HepG2 (cell line): ENCODE measurements at regions not wholly inside any gene's neighbourhood (a gene's known extent, or its start where the extent isn't known, plus 50 kb on each side); places are given as distances from the start of the nearest gene placed in this dataset.
A peak's percentile ranks its signal among the peaks of the same experiment; 100 is the strongest.

ENCODE experiments used
- ATAC-seq: fragments of 200-7000 bp; cut with Tn5 transposase; 3 replicates; pipeline ENCODE4 v1.9.1; 2020; ENCODE audit warnings: mild to moderate bottlenecking, moderate library complexity
- BruUV-seq: library from RNA; stranded (reverse); fragments of 400-500 nt; replicated peaks from 2 replicates; lab custom pipeline; 2021; lab: Mats Ljungman, UMichigan
- CTCF ChIA-PET: fragments of 300-600 bp; formaldehyde crosslinking; extraction: SDS; loops from one replicate; lab custom pipeline; 2021; ENCODE audit warnings: low total read pairs, inconsistent platforms, low intra/inter-chr PET ratio; lab: Yijun Ruan, JAX
- POLR2A ChIA-PET: fragments of 350-600 bp; sonication (Branson Sonifier 250); formaldehyde crosslinking; loops from one replicate; lab custom pipeline; 2020; ENCODE audit warnings: antibody characterized with exemption, inconsistent platforms; lab: Yijun Ruan, JAX
- DNase-seq: peaks from one replicate; pipeline ENCODE4 v3.0.0-alpha.2; 2015; ENCODE audit warnings: low spot score
- FAIRE-seq: peaks from 3 replicates; lab custom pipeline; 2011; peaks lifted over from hg19 to GRCh38; lab: Jason Lieb, UNC
- H2AFZ ChIP-seq: one replicate; pipeline ENCODE4 v1.6.1; 2011; ENCODE audit warnings: low read length, inconsistent platforms
- H3K27ac ChIP-seq: fragments of 300-600 bp; 3 replicates; pipeline ENCODE4 v1.8.0; 2011; ENCODE audit warnings: mixed run types, mild to moderate bottlenecking, mixed read lengths, low read length, inconsistent platforms; ENCODE audit not compliant: insufficient read depth; ENCODE audit errors: extremely low read length
- H3K27me3 ChIP-seq, 2 experiments: fragments of 200-600 bp in 1 of 2; 2 replicates in 1 of 2; 3 replicates in 1 of 2; pipeline versions ENCODE4 v1.6.0 to v1.8.0; 2011; ENCODE audit warnings: low read length in 2 of 2, mild to moderate bottlenecking in 2 of 2, moderate library complexity in 2 of 2, inconsistent platforms in 1 of 2; ENCODE audit not compliant: insufficient read depth in 2 of 2, control insufficient read depth in 1 of 2
- H3K36me3 ChIP-seq, 2 experiments: fragments of 200-600 bp in 1 of 2; replicated peaks in 1 of 2; 2 replicates in 1 of 2; 3 replicates in 1 of 2; pipeline versions ENCODE4 v1.5.1 to v1.8.0; 2011; ENCODE audit warnings: low read length in 2 of 2, inconsistent platforms in 1 of 2; ENCODE audit not compliant: insufficient read depth in 2 of 2, control insufficient read depth in 1 of 2
- H3K4me1 ChIP-seq: 2 replicates; pipeline ENCODE4 v1.5.1; 2012; ENCODE audit warnings: low read length, inconsistent platforms; ENCODE audit not compliant: insufficient read depth
- H3K4me2 ChIP-seq: 2 replicates; pipeline ENCODE4 v1.6.0; 2011; ENCODE audit warnings: low read depth, low read length, inconsistent platforms
- H3K4me3 ChIP-seq, 3 experiments: fragments of 200-600 bp in 1 of 3; sonication (generic), shearing (Covaris generic) in 1 of 3; replicated peaks in 1 of 3; 2 replicates each; pipeline ENCODE4 v1.5.1; 2011 to 2016; ENCODE audit warnings: low read length in 3 of 3, inconsistent platforms in 2 of 3, low read depth in 2 of 3, mild to moderate bottlenecking in 2 of 3, control low read depth in 1 of 3, mixed read lengths in 1 of 3; ENCODE audit not compliant: insufficient read depth in 1 of 3
- H3K79me2 ChIP-seq: one replicate; pipeline ENCODE4 v1.6.1; 2011; ENCODE audit warnings: low read length, inconsistent platforms; ENCODE audit not compliant: insufficient read depth
- H3K9ac ChIP-seq: 2 replicates; pipeline ENCODE4 v1.6.0; 2011; ENCODE audit warnings: mild to moderate bottlenecking, low read depth, low read length, inconsistent platforms; ENCODE audit not compliant: insufficient read depth
- H3K9me3 ChIP-seq: 2 replicates; pipeline ENCODE4 v1.5.1; 2012; ENCODE audit warnings: mild to moderate bottlenecking, low read length
- H4K20me1 ChIP-seq: 2 replicates; pipeline ENCODE4 v1.6.0; 2011; ENCODE audit warnings: inconsistent platforms, mild to moderate bottlenecking, low read length, moderate library complexity; ENCODE audit not compliant: insufficient read depth
- AGO2 ChIP-seq: fragments of 200-400 bp; formaldehyde crosslinking; optimal IDR thresholded peaks from 2 replicates; pipeline ENCODE3; 2017; ENCODE audit warnings: mild to moderate bottlenecking, low read depth, low read length, moderate library complexity
- CREM ChIP-seq, 2 experiments: sonication (generic) in 1 of 2; formaldehyde crosslinking in 1 of 2; IDR thresholded peaks; 2 replicates each; pipeline versions ENCODE4 v1.4.0 to v1.6.1; 2016 to 2020; ENCODE audit warnings: antibody characterized with exemption in 1 of 2, mild to moderate bottlenecking in 1 of 2, missing genetic modification reagents in 1 of 2
- CTCF ChIP-seq: sonication (generic); formaldehyde crosslinking; IDR thresholded peaks from 2 replicates; pipeline ENCODE4 v1.5.0; 2020; ENCODE audit warnings: mild to moderate bottlenecking, missing genetic modification reagents, moderate library complexity
- FOXK1 ChIP-seq: sonication (generic); formaldehyde crosslinking; IDR thresholded peaks from 2 replicates; pipeline ENCODE4 v1.4.0; 2020; ENCODE audit warnings: low read depth, missing genetic modification reagents, borderline replicate concordance
- GFI1 ChIP-seq: sonication (generic); formaldehyde crosslinking; IDR thresholded peaks from 2 replicates; pipeline ENCODE4 v1.5.0; 2020; ENCODE audit warnings: missing genetic modification reagents, mild to moderate bottlenecking, borderline replicate concordance
- KLF16 ChIP-seq, 2 experiments: sonication (generic) in 1 of 2; formaldehyde crosslinking in 1 of 2; IDR thresholded peaks; 2 replicates each; pipeline versions ENCODE4 v1.6.1 to v1.8.0; 2016 to 2023; ENCODE audit warnings: missing genetic modification reagents in 2 of 2, missing compliant biosample characterization in 1 of 2
- MEIS1 ChIP-seq: sonication (generic); formaldehyde crosslinking; IDR thresholded peaks from 2 replicates; pipeline ENCODE4 v1.9.0; 2021; ENCODE audit warnings: mild to moderate bottlenecking, missing genetic modification reagents, moderate library complexity, borderline replicate concordance
- NCOA5 ChIP-seq: sonication (generic); formaldehyde crosslinking; IDR thresholded peaks from 2 replicates; pipeline ENCODE4 v1.4.0; 2020; ENCODE audit warnings: missing genetic modification reagents
- SP1 ChIP-seq, 2 experiments: fragments of 450-650 bp in 1 of 2; sonication (generic) in 1 of 2; formaldehyde crosslinking in 1 of 2; IDR thresholded peaks; 2 replicates each; pipeline versions ENCODE4 v1.4.0 to v1.6.1; 2016 to 2020; ENCODE audit warnings: missing genetic modification reagents in 1 of 2
- SP4 ChIP-seq: sonication (generic); formaldehyde crosslinking; IDR thresholded peaks from 2 replicates; pipeline ENCODE4 v1.8.1; 2023; ENCODE audit warnings: mild to moderate bottlenecking, missing genetic modification reagents
- TBP ChIP-seq: sonication (generic); formaldehyde crosslinking; IDR thresholded peaks from 2 replicates; pipeline ENCODE4 v1.5.0; 2020; ENCODE audit warnings: missing genetic modification reagents
- TEAD3 ChIP-seq: optimal IDR thresholded peaks from 2 replicates; pipeline ENCODE3; 2016; ENCODE audit warnings: borderline replicate concordance
- THRA ChIP-seq: sonication (generic); formaldehyde crosslinking; IDR thresholded peaks from 2 replicates; pipeline ENCODE4 v1.4.0; 2020; ENCODE audit warnings: missing genetic modification reagents, borderline replicate concordance
- ZNF441 ChIP-seq: sonication (generic); formaldehyde crosslinking; IDR thresholded peaks from 2 replicates; pipeline ENCODE4 v1.7.0; 2021; ENCODE audit warnings: missing genetic modification reagents, borderline replicate concordance
- ZNF746 ChIP-seq: sonication (generic); formaldehyde crosslinking; IDR thresholded peaks from 2 replicates; pipeline ENCODE4 v1.8.0; 2022; ENCODE audit warnings: mild to moderate bottlenecking, missing genetic modification reagents
- WGBS: methylation state at CpG from one replicate; pipeline ENCODE4 v1.1.6; 2017; ENCODE audit warnings: low lambda C conversion rate; 5-methylcytosine and 5-hydroxymethylcytosine counted together
- in situ Hi-C: cut with HindIII; loops from 2 replicates; pipeline ENCODE4 v1.10.0; 2017; ENCODE audit warnings: low pct_unique_long_range_greater_than_20kb; ENCODE audit not compliant: extremely low pct_ligation_motif_present
- intact Hi-C: fragments of 100-400 bp; cut with micrococcal nuclease; formaldehyde crosslinking; loops from one replicate; pipeline ENCODE4 v1.10.0; 2022; ENCODE audit not compliant: unreplicated experiment

- ATAC-seq, result peak; percentile 43
- POLR2A ChIA-PET, result interaction anchor here (1.0 to 1.5 kb wide), 2 partner anchors 262 to 342 kb away, joined by 4 to 8 read pairs; partner anchors contain the start of gene UBL3
- Histone ChIP-seq H3K4me1 (peaks cover 52% of the 10 kb centered on the region), H3K4me3 (peak overlapping the region; percentile 7 to 75 (median 69); a peak in 5 of 6 replicates), H3K27me3 (peaks cover 0 to 14% of the 10 kb centered on the region in 2 experiments; a peak in 2 of 5 replicates), H3K79me2 (no peaks in the 10 kb centered on the region), H3K4me2 (peak overlapping the region; percentile 97), H2AFZ (peak overlapping the region; percentile 60), H3K9ac (no peak overlapping the region), H3K9me3 (no peaks in the 10 kb centered on the region), H4K20me1 (no peaks in the 10 kb centered on the region), H3K36me3 (no peaks in the 10 kb centered on the region), H3K27ac (no peak overlapping the region)
- CTCF ChIA-PET, result interaction anchor here (1.0 to 5.1 kb wide), 5 partner anchors 267 to 344 kb away, joined by 3 to 46 read pairs (median 4); no protein-coding TSS in a partner anchor
- peak; percentile 81 for FAIRE-seq
- BruUV-seq, result no TSS peak
- intact Hi-C loops (loop anchor here (1.0 to 5.0 kb wide), 2 partner anchors 342 to 401 kb away; no protein-coding TSS in a partner anchor), in situ Hi-C loops (loop anchor here (5.0 to 10.0 kb wide), 2 partner anchors 341 to 608 kb away; no protein-coding TSS in a partner anchor)
- peak; percentile 66 for DNase-seq
- WGBS, result 8% methylated on average over 19 of the region's 19 CpGs
- TF ChIP-seq GFI1 (CRISPR knock-in tag) (0 out of 2 replicates have a peak, but pooled peaks have one; percentile 2), AGO2 (no peak), THRA (CRISPR knock-in tag) (no peak), KLF16 (CRISPR knock-in tag; IDR thresholded peaks at IDR 0.05) (no peak), NCOA5 (CRISPR knock-in tag) (no peak), TEAD3 (CRISPR knock-in tag) (peak; percentile 51), FOXK1 (no peak; the same call in 1 of the 2 replicates), SP4 (CRISPR knock-in tag) (no peak), CREM (IDR thresholded peaks at IDR 0.05) (no peak), CREM (CRISPR knock-in tag; IDR thresholded peaks at IDR 0.05) (no peak), TBP (CRISPR knock-in tag) (no peak), SP1 (IDR thresholded peaks at IDR 0.05) (no peak), SP1 (CRISPR knock-in tag; IDR thresholded peaks at IDR 0.05) (no peak), MEIS1 (CRISPR knock-in tag) (no peak), ZNF746 (CRISPR knock-in tag) (no peak), ZNF441 (CRISPR knock-in tag) (no peak), CTCF (CRISPR knock-in tag) (peak; percentile 83)
Measured at GRCh38 chr13:30112602-30113435, 194.5 kb downstream of the KATNAL1 start.
